SK-MEL-5 (cell line): ENCODE measurements at regions not wholly inside any gene's neighbourhood (a gene's known extent, or its start where the extent isn't known, plus 50 kb on each side); places are given as distances from the start of the nearest gene placed in this dataset.
"Not testable (repeated sequence)": the region's sequence is repeated elsewhere in the genome, so short reads cannot be mapped to it uniquely, and the experiment has no call there.

Experiments used
- DNase-seq: peaks from one replicate; pipeline ENCODE4 v3.0.0-alpha.2; 2016; ENCODE audit warnings: low read depth, low spot score
- in situ Hi-C: cut with HindIII; loops from 2 replicates; pipeline ENCODE4 v1.10.0; 2016; ENCODE audit warnings: low sequenced_read_pairs, high pct_unique_total_duplicates, low pct_unique_long_range_greater_than_20kb

- in situ Hi-C loops, result no loop called here
Observed at GRCh38 chr3:127043731-127044510, 61.0 kb downstream of the PLXNA1 start.

DNA sequence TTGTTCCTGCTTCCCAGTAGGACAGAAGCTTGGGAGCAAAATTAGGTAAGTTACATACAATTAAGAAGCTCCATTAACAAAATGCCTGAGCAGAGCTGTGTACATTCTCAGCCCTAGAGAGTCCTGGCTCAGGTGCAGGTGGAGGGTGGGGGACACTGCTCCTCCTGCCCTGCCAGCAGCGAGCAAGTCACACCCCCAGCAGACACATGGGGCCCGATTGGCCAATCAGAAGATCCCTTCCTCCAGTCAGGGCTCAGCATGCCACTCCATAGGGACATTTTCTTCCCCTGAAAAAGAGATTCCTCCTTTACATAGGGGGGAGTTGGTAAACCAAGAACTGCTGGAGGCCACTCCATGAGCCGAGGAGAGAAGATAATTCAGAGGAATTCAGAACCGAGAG, 62.1 kb downstream of the PLXNA1 start:
- in situ Hi-C loops, result no loop called here
- DNase-seq, result peak; percentile 58

More at GRCh38 chr3:127043731-127044510, 61.0 kb downstream of the PLXNA1 start:
- no peak for DNase-seq

- in situ Hi-C loops, result no loop called here
- no peak for DNase-seq
Observed at GRCh38 chr3:127045435-127046045, 62.6 kb downstream of the PLXNA1 start.

- in situ Hi-C loops, DNase-seq: not testable (repeated sequence)
Observed at GRCh38 chr3:127046690-127047089, 63.8 kb downstream of the PLXNA1 start.

DNA sequence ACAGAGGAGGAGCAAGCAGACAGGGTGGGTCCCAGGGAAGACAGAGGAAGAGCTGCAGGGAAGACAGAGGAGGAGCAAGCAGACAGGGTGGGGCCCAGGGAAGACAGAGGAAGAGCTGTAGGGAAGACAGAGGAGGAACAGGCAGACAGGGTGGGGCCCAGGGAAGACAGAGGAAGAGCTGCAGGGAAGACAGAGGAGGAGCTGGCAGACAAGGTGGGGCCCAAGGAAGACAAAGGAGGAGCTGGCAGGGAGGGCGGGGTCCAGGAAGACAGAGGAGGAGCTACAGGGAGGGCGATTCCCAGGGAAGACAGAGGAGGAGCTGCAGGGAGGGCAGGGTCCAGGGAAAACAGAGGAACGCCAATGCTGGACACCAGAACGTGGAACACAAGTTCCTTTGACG, 66.5 kb downstream of the PLXNA1 start:
- in situ Hi-C loops, result no loop called here
- peak; percentile 50 for DNase-seq

DNA sequence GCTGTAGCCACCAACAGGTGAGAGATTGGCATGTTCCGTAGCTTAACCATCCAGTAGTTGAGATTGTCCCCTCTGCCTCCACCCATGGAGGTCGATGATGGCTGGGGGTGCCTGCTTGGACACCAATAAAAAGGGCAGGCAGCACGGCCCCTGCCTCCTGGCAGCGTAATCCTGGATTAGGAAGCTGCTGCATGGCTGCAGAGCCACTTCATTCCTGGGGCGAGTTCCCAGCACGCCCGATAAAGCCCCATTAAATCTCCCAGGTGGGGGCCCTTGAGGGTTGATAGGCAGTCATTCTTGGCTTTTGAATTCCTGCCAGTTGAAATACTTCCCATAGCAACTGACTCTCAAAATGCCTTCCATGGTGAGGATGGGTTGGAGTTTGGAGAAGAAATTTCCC, 67.8 kb downstream of the PLXNA1 start:
- no peak for DNase-seq
- in situ Hi-C loops, result no loop called here

DNA sequence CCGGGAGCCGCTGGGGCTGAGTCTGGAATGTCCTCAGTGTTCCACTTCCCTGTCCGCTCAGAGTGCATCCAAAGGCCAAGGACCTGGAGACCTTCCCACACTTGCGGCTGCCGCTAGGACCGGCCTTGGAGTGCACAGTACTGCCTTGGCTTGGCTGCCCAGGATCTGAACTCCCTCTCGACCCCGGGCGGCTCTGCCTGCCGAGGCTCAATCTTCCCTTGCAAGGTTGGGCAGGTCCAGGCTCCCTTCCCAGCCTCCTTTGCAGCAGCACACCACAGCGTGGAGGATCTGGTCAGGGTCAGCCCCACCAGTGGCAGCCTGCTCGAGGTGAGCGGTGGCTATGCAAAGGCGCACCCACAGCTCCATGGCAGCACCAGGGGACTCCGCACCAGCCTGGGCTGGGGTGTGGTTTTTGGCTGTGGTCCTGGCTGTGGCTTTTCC, 69.2 kb downstream of the PLXNA1 start:
- in situ Hi-C loops, result no loop called here

GRCh38 chr3:127053026-127053425, 70.1 kb downstream of the PLXNA1 start:
- in situ Hi-C loops, result no loop called here
- DNase-seq, result no peak

More for the DNA sequence above, 69.2 kb downstream of the PLXNA1 start:
- no peak for DNase-seq

DNA sequence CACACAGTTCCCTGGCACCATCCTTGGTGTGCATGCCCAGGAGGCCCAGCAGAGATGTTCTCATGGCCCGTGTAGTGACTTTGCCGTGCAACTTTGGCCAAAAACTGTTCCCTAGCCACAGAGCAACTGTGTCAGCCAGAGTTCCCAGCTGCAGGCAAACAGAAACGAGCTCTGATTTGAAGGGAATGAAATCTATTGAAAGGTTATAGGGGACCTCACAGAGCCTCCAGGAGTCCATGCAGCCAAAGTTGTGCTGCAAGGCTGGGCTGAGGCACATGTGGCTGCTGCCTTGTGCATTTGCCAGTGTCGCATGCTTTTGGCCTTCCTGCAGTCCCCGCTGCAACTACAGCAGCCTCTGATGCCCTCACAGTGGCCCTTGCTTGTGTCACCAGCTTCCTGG, 70.5 kb downstream of the PLXNA1 start:
- in situ Hi-C loops, result no loop called here
- DNase-seq, result no peak

- DNase-seq, result no peak
- in situ Hi-C loops, result no loop called here
Observed at GRCh38 chr3:127053979-127054378, 71.1 kb downstream of the PLXNA1 start.

- DNase-seq, result no peak
- in situ Hi-C loops, result no loop called here
Observed at GRCh38 chr3:127056281-127056680, 73.4 kb downstream of the PLXNA1 start.

GRCh38 chr3:127056976-127057375, 74.1 kb downstream of the PLXNA1 start:
- in situ Hi-C loops, result no loop called here
- DNase-seq, result no peak

- DNase-seq, result no peak
- in situ Hi-C loops, result no loop called here
Observed at GRCh38 chr3:127059072-127059471, 76.2 kb downstream of the PLXNA1 start.

DNA sequence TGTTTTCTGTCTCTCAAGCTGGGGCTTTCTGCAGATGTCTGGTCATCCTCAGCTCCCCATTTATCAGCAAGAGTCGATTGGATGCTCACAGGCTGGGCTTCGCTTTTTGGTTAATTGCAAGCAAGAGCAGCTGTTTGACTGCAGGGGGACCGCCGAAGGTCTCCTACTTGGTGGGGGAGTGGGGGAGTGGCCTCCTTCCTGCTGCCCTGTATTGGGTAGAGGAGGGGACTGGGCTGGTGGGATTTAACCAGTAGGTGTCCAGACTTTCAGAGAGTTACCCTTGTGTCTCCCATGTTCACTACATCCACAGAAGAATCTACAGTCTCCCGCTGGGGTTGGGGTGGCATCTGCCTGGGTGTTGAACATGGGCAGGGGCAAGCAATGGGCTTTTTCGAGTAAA, 78.7 kb downstream of the PLXNA1 start:
- in situ Hi-C loops, result no loop called here
- no peak for DNase-seq

- DNase-seq, result no peak
- in situ Hi-C loops, result no loop called here
Observed at GRCh38 chr3:127062926-127063325, 80.0 kb downstream of the PLXNA1 start.

GRCh38 chr3:127063916-127064315, 81.0 kb downstream of the PLXNA1 start:
- no peak for DNase-seq
- in situ Hi-C loops, result no loop called here

DNA sequence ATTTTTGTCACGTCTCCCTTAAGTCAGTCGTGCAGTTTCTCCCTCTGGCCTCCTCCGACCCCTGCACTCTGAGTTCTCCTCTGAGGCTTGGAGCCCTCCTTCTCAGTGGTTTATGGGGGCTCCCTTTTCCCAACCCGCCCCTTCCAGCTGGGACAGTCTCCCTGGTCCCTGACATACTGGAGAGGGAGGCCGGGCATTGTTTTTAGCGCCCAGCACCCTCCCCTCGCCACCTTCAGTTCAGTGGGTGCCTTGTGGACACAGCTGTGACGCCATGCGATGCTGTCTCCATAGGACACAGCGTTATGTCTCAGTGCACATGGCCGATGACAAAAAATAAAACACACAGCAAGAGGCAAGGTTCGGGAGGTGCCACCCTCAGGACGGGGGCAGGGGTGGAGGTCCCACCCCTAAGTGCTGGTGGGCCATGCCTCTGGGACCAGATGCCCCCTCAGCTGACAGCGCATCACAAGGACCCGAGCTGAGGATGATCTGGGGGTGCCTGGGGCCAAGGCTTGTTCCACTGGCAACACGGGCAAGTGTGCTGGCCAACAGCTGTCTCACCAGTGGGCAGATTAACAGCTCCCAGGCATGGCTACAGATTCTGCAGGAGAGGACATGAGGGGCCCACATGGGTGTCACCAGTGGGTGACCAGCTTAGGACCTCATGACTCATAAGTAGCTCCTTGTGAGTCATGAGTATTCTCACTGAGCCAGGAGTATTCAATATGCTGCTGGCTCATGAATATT, 81.6 kb downstream of the PLXNA1 start:
- DNase-seq, result peak; percentile 20

DNA sequence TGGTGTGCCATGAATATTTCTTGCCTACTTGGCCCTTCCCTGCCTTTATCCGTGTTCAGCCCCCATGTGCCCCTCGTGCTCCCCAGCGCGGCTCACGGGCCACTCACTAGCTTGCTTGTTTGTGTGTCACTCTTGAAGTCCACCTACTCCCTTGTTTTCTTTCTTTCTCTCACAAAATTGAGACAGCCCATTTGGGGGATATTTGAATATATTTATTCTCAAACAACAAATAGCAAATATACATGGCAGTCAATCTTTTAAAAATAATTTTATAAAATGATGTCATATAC, 82.2 kb downstream of the PLXNA1 start:
- DNase-seq, result no peak
- in situ Hi-C loops, result no loop called here

More for the DNA sequence above, 81.6 kb downstream of the PLXNA1 start:
- in situ Hi-C loops, result no loop called here
